ENCODE measurements at regions not wholly inside any gene's neighbourhood (a gene's known extent, or its start where the extent isn't known, plus 50 kb on each side); places are given as distances from the start of the nearest gene placed in this dataset.

- DNase-seq: no peak
Measured at GRCh38 chr12:27382924-27383323, 50.3 kb downstream of the BMAL2 start.

- peak; percentile 28 for DNase-seq
Measured at GRCh38 chr12:27383429-27384260, 51.0 kb downstream of the BMAL2 start.

- no peak for DNase-seq
Measured at GRCh38 chr12:27384261-27384590, 51.6 kb downstream of the BMAL2 start.

GRCh38 chr12:27385766-27386564 lies 53.3 kb downstream of the BMAL2 start:
- no peak for DNase-seq

GRCh38 chr12:27387473-27387872 lies 54.8 kb downstream of the BMAL2 start:
- DNase-seq: no peak

GRCh38 chr12:27388650-27389049 lies 56.0 kb downstream of the BMAL2 start:
- no peak for DNase-seq

GRCh38 chr12:27394676-27395075 lies 51.9 kb upstream of the SMCO2 start:
- DNase-seq: no peak

GRCh38 chr12:27396216-27396815 lies 50.2 kb upstream of the SMCO2 start:
- DNase-seq: no peak

Data from 8988T (cell line).